ENCODE measurements at regions not wholly inside any gene's neighbourhood (a gene's known extent, or its start where the extent isn't known, plus 50 kb on each side); places are given as distances from the start of the nearest gene placed in this dataset.

GRCh38 chr7:41162612-41163011 lies 540.3 kb downstream of the INHBA start:
- DNase-seq: no peak

- no peak for DNase-seq
These were observed 541.8 kb downstream of the INHBA start for GRCh38 chr7:41161041-41161587.

- no peak for DNase-seq
These were observed 546.6 kb downstream of the INHBA start for GRCh38 chr7:41156268-41156667.

GRCh38 chr7:41153268-41153667 lies 549.6 kb downstream of the INHBA start:
- DNase-seq: no peak

GRCh38 chr7:41152179-41152678 lies 550.7 kb downstream of the INHBA start:
- no peak for DNase-seq

GRCh38 chr7:41149576-41149975 lies 553.3 kb downstream of the INHBA start:
- no peak for DNase-seq

GRCh38 chr7:41148521-41148951 lies 554.4 kb downstream of the INHBA start:
- peak; percentile 79 for DNase-seq

GRCh38 chr7:41147606-41148485 lies 555.0 kb downstream of the INHBA start:
- no peak for DNase-seq

- no peak for DNase-seq
These were observed 556.5 kb downstream of the INHBA start for GRCh38 chr7:41146429-41146828.

- peak; percentile 23 for DNase-seq
These were observed 557.2 kb downstream of the INHBA start for GRCh38 chr7:41145656-41146055.

GRCh38 chr7:41142904-41143473 lies 559.9 kb downstream of the INHBA start:
- DNase-seq: no peak

- DNase-seq: peak; percentile 24
These were observed 563.1 kb downstream of the INHBA start for GRCh38 chr7:41139789-41140188.

GRCh38 chr7:41136551-41136950 lies 566.3 kb downstream of the INHBA start:
- DNase-seq: no peak

GRCh38 chr7:41135511-41135910 lies 567.4 kb downstream of the INHBA start:
- no peak for DNase-seq

GRCh38 chr7:41134300-41135255 lies 568.3 kb downstream of the INHBA start:
- peak; percentile 21 for DNase-seq

- peak; percentile 13 for DNase-seq
These were observed 569.1 kb downstream of the INHBA start for GRCh38 chr7:41133690-41134299.

- DNase-seq: peak; percentile 85
These were observed 570.9 kb downstream of the INHBA start for GRCh38 chr7:41131956-41132355.

- DNase-seq: peak; percentile 43
These were observed 572.2 kb downstream of the INHBA start for GRCh38 chr7:41130561-41131236.

GRCh38 chr7:41130086-41130485 lies 572.8 kb downstream of the INHBA start:
- peak; percentile 63 for DNase-seq

GRCh38 chr7:41125343-41125742 lies 577.5 kb downstream of the INHBA start:
- DNase-seq: no peak

GRCh38 chr7:41122256-41122987 lies 580.5 kb downstream of the INHBA start:
- DNase-seq: peak; percentile 12
